Hematopoietic multipotent progenitor cell (in vitro differentiated cells): ENCODE measurements at regions not wholly inside any gene's neighbourhood (a gene's known extent, or its start where the extent isn't known, plus 50 kb on each side); places are given as distances from the start of the nearest gene placed in this dataset.

Source experiments
- DNase-seq, 3 donors: peaks; one replicate each; pipeline ENCODE4 v3.0.0-alpha.2; 2011 to 2015; ENCODE audit warnings: low read depth in 2 of 3, low spot score in 2 of 3

- DNase-seq, result no peak
These were observed 60.3 kb downstream of the SEC61B start for GRCh38 chr9:99282406-99282805.

- no peak for DNase-seq
These were observed 63.9 kb downstream of the SEC61B start for GRCh38 chr9:99285965-99286364.

GRCh38 chr9:99286536-99286935 lies 64.5 kb downstream of the SEC61B start:
- DNase-seq, result no peak

- no peak for DNase-seq
These were observed 65.6 kb downstream of the SEC61B start for GRCh38 chr9:99287641-99288040.

- no peak for DNase-seq
These were observed 66.7 kb downstream of the SEC61B start for GRCh38 chr9:99288830-99289229.

GRCh38 chr9:99294850-99295461 lies 72.9 kb downstream of the SEC61B start:
- DNase-seq, result no peak

- DNase-seq, result peak in 2 of 3 donors; percentile 18 to 35
These were observed 74.3 kb downstream of the SEC61B start for GRCh38 chr9:99296291-99296951.

GRCh38 chr9:99298614-99299013 lies 76.5 kb downstream of the SEC61B start:
- DNase-seq, result no peak

- DNase-seq, result peak in 1 of 3 donors; percentile 39
These were observed 77.4 kb downstream of the SEC61B start for GRCh38 chr9:99299211-99300102.

- no peak for DNase-seq
These were observed 78.0 kb downstream of the SEC61B start for GRCh38 chr9:99300103-99300439.

- DNase-seq, result no peak
These were observed 78.5 kb downstream of the SEC61B start for GRCh38 chr9:99300603-99301002.

- no peak for DNase-seq
These were observed 81.1 kb downstream of the SEC61B start for GRCh38 chr9:99303177-99303576.

- no peak for DNase-seq
These were observed 83.0 kb downstream of the SEC61B start for GRCh38 chr9:99305124-99305523.

- no peak for DNase-seq
These were observed 84.0 kb downstream of the SEC61B start for GRCh38 chr9:99305820-99306811.

GRCh38 chr9:99307851-99308250 lies 85.8 kb downstream of the SEC61B start:
- no peak for DNase-seq

GRCh38 chr9:99309141-99309939 lies 87.3 kb downstream of the SEC61B start:
- DNase-seq, result no peak

- no peak for DNase-seq
These were observed 90.7 kb downstream of the SEC61B start for GRCh38 chr9:99312736-99313135.

- no peak for DNase-seq
These were observed 97.0 kb downstream of the SEC61B start for GRCh38 chr9:99319048-99319447.

- DNase-seq, result no peak
These were observed 100.2 kb downstream of the SEC61B start for GRCh38 chr9:99322299-99322698.
